ENCODE measurements at regions not wholly inside any gene's neighbourhood (a gene's known extent, or its start where the extent isn't known, plus 50 kb on each side); places are given as distances from the start of the nearest gene placed in this dataset.

DNA sequence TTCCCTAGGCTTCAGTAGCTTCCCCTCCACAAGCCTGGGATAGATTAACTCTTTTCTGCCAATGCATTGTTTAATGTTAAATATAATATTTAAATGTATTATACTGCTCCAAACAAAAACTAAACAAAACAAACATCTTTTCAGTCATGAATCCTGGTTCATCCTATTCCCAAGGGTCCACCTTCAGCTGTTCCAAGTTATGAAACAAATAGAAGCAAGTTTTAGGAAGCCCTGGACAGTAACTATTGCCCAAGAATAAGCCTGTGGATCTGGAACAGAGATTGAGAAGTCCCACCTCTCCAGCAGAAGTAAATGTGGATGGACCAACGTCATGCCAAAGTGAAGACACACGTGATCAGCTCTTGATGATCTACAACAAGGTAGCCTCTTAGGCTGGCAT, 408.1 kb downstream of the SETD4 start:
- TF ChIP-seq CTCF (IDR thresholded peaks at IDR 0.05) (no peak), POLR2A (IDR thresholded peaks at IDR 0.05) (no peak)

All from tibial nerve (tissue), 3 donors.